Keratinocyte (primary cell): ENCODE measurements at regions not wholly inside any gene's neighbourhood (a gene's known extent, or its start where the extent isn't known, plus 50 kb on each side); places are given as distances from the start of the nearest gene placed in this dataset.

Source experiments
- CTCF ChIP-seq, 3 experiments: IDR thresholded peaks in 1 of 3; conservative IDR thresholded peaks in 1 of 3; optimal IDR thresholded peaks in 1 of 3; 2 replicates in 2 of 3; 3 replicates in 1 of 3; pipeline versions ENCODE3 to v1.5.1; 2011; ENCODE audit warnings: low read length in 3 of 3, mild to moderate bottlenecking in 3 of 3, moderate library complexity in 2 of 3, control low read depth in 1 of 3, inconsistent platforms in 1 of 3; ENCODE audit not compliant: insufficient read depth in 2 of 3; ENCODE audit errors: extremely low read depth in 1 of 3
- EZH2 ChIP-seq: IDR thresholded peaks from one replicate; pipeline ENCODE4 v1.6.1; 2012; ENCODE audit warnings: inconsistent platforms, mild to moderate bottlenecking, low read length, moderate library complexity

GRCh38 chr3:14301558-14301957 lies 100.8 kb upstream of the SLC6A6 start:
- TF ChIP-seq CTCF (optimal IDR thresholded peaks at IDR 0.05 in 1 of 3, IDR thresholded peaks at IDR 0.05 in 1 of 3, conservative IDR thresholded peaks at IDR 0.05 in 1 of 3; ENCODE audit: extremely low read depth in 1 of 3, insufficient read depth in 2 of 3, low read length in 3 of 3) = no peak
- no peak for TF ChIP-seq EZH2
